Activated T-cell treated with anti-CD3 and anti-CD28 coated beads for 1 hour (primary cell): ENCODE measurements at regions not wholly inside any gene's neighbourhood (a gene's known extent, or its start where the extent isn't known, plus 50 kb on each side); places are given as distances from the start of the nearest gene placed in this dataset.

ENCODE experiments used
- DNase-seq: peaks from one replicate; pipeline ENCODE4 v3.0.0-alpha.2; 2020; ENCODE audit warnings: low read depth

- no peak for DNase-seq
Measured at GRCh38 chr2:16332681-16333557, 332.7 kb downstream of the CYRIA start.

- DNase-seq, result no peak
Measured at GRCh38 chr2:16331772-16332171, 333.9 kb downstream of the CYRIA start.

GRCh38 chr2:16330982-16331381 is 334.7 kb downstream of the CYRIA start:
- no peak for DNase-seq

GRCh38 chr2:16330571-16330970 is 335.1 kb downstream of the CYRIA start:
- DNase-seq, result no peak

- no peak for DNase-seq
Measured at GRCh38 chr2:16330012-16330411, 335.6 kb downstream of the CYRIA start.

- DNase-seq, result no peak
Measured at GRCh38 chr2:16329421-16329820, 336.2 kb downstream of the CYRIA start.

GRCh38 chr2:16328521-16329190 is 337.0 kb downstream of the CYRIA start:
- DNase-seq, result no peak

GRCh38 chr2:16327326-16327725 is 338.3 kb downstream of the CYRIA start:
- DNase-seq, result no peak

GRCh38 chr2:16326711-16327300 is 338.8 kb downstream of the CYRIA start:
- no peak for DNase-seq

GRCh38 chr2:16325976-16326510 is 339.6 kb downstream of the CYRIA start:
- DNase-seq, result no peak

GRCh38 chr2:16325016-16325975 is 340.3 kb downstream of the CYRIA start:
- no peak for DNase-seq

- no peak for DNase-seq
Measured at GRCh38 chr2:16324544-16324937, 341.1 kb downstream of the CYRIA start.

- DNase-seq, result no peak
Measured at GRCh38 chr2:16323551-16324543, 341.8 kb downstream of the CYRIA start.

- DNase-seq, result no peak
Measured at GRCh38 chr2:16323126-16323520, 342.5 kb downstream of the CYRIA start.

- DNase-seq, result no peak
Measured at GRCh38 chr2:16322308-16323125, 343.1 kb downstream of the CYRIA start.

GRCh38 chr2:16321872-16322271 is 343.8 kb downstream of the CYRIA start:
- DNase-seq, result no peak

- DNase-seq, result no peak
Measured at GRCh38 chr2:16321256-16321655, 344.4 kb downstream of the CYRIA start.

GRCh38 chr2:16320716-16321115 is 344.9 kb downstream of the CYRIA start:
- DNase-seq, result no peak

GRCh38 chr2:16319551-16320121 is 346.0 kb downstream of the CYRIA start:
- no peak for DNase-seq
